HEK293 (cell line): ENCODE measurements at regions not wholly inside any gene's neighbourhood (a gene's known extent, or its start where the extent isn't known, plus 50 kb on each side); places are given as distances from the start of the nearest gene placed in this dataset.

Experiments used
- CTCF ChIA-PET: fragments of 350-600 bp; formaldehyde crosslinking; extraction: SDS; loops from one replicate; lab custom pipeline; 2021; ENCODE audit warnings: antibody characterized with exemption; lab: Yijun Ruan, JAX
- POLR2A ChIA-PET: fragments of 300-600 bp; formaldehyde crosslinking; extraction: SDS; loops from one replicate; lab custom pipeline; 2020; ENCODE audit warnings: antibody characterized with exemption, inconsistent platforms; lab: Yijun Ruan, JAX
- H3K27ac ChIP-seq: fragments of 200-500 bp; sonication (Bioruptor generic); 2 replicates; pipeline ENCODE4 v1.5.1; 2014; ENCODE audit warnings: low read depth, low read length, control low read depth, inconsistent platforms; ENCODE audit errors: extremely low read depth
- H3K36me3 ChIP-seq, 2 experiments: fragments of 200-500 bp in 1 of 2; sonication (Bioruptor generic) in 1 of 2; 1 replicate in 1 of 2; 2 replicates in 1 of 2; pipeline ENCODE4 v1.5.1; 2014 to 2017; ENCODE audit warnings: inconsistent platforms in 2 of 2, low read length in 2 of 2; ENCODE audit not compliant: control insufficient read depth in 2 of 2, insufficient read depth in 1 of 2
- H3K4me1 ChIP-seq: fragments of 200-500 bp; sonication (Bioruptor generic); 2 replicates; pipeline ENCODE4 v1.5.1; 2014; ENCODE audit warnings: mild to moderate bottlenecking, low read length, inconsistent platforms; ENCODE audit not compliant: control insufficient read depth, insufficient read depth
- H3K4me3 ChIP-seq: 2 replicates; pipeline ENCODE4 v1.5.1; 2011; ENCODE audit warnings: low read depth, mild to moderate bottlenecking, control low read depth, low read length, moderate library complexity
- H3K9me3 ChIP-seq: fragments of 200-500 bp; sonication (Bioruptor generic); 2 replicates; pipeline ENCODE4 v1.5.1; 2014; ENCODE audit warnings: low read depth, low read length, inconsistent platforms; ENCODE audit not compliant: control insufficient read depth, insufficient read depth
- CTCF ChIP-seq: fragments of 450-650 bp; formaldehyde crosslinking; IDR thresholded peaks from 2 replicates; pipeline ENCODE4 v1.5.1; 2016; ENCODE audit warnings: missing biosample characterization, missing genetic modification characterization
- GLIS1 ChIP-seq: fragments of 450-650 bp; formaldehyde crosslinking; IDR thresholded peaks from 2 replicates; pipeline ENCODE4 v1.5.1; 2016; ENCODE audit warnings: missing biosample characterization, missing genetic modification characterization
- REPIN1 ChIP-seq: fragments of 450-650 bp; formaldehyde crosslinking; IDR thresholded peaks from 2 replicates; pipeline ENCODE4 v1.5.1; 2017; ENCODE audit warnings: missing biosample characterization, missing genetic modification characterization, low read depth
- TRIM28 ChIP-seq: IDR thresholded peaks from 2 replicates; pipeline ENCODE4 v1.6.1; 2011; ENCODE audit warnings: low read length, control low read depth, borderline replicate concordance
- YY2 ChIP-seq: fragments of 450-650 bp; formaldehyde crosslinking; IDR thresholded peaks from 2 replicates; pipeline ENCODE4 v1.5.1; 2016; ENCODE audit warnings: missing biosample characterization, missing genetic modification characterization
- ZBTB21 ChIP-seq: fragments of 450-650 bp; formaldehyde crosslinking; IDR thresholded peaks from 2 replicates; pipeline ENCODE4 v1.5.1; 2017; ENCODE audit warnings: missing biosample characterization, missing genetic modification characterization
- ZBTB6 ChIP-seq: fragments of 450-650 bp; formaldehyde crosslinking; IDR thresholded peaks from 2 replicates; pipeline ENCODE4 v1.5.1; 2017; ENCODE audit warnings: missing biosample characterization, missing genetic modification characterization
- ZFP3 ChIP-seq: fragments of 450-650 bp; formaldehyde crosslinking; IDR thresholded peaks from 2 replicates; pipeline ENCODE4 v1.5.1; 2016; ENCODE audit warnings: low read depth, missing biosample characterization, missing genetic modification characterization
- ZNF114 ChIP-seq: fragments of 450-650 bp; formaldehyde crosslinking; IDR thresholded peaks from 2 replicates; pipeline ENCODE4 v1.5.0; 2017; ENCODE audit warnings: missing biosample characterization, missing genetic modification characterization
- ZNF132 ChIP-seq: fragments of 450-650 bp; formaldehyde crosslinking; IDR thresholded peaks from 2 replicates; pipeline ENCODE4 v1.5.1; 2017; ENCODE audit warnings: missing biosample characterization, missing genetic modification characterization, borderline replicate concordance
- ZNF23 ChIP-seq: fragments of 450-650 bp; formaldehyde crosslinking; IDR thresholded peaks from 2 replicates; pipeline ENCODE4 v1.5.1; 2016; ENCODE audit warnings: missing biosample characterization, missing genetic modification characterization, borderline replicate concordance
- ZNF324 ChIP-seq: fragments of 450-650 bp; formaldehyde crosslinking; IDR thresholded peaks from 2 replicates; pipeline ENCODE4 v1.5.1; 2016; ENCODE audit warnings: missing biosample characterization, missing genetic modification characterization
- ZNF48 ChIP-seq: fragments of 450-650 bp; formaldehyde crosslinking; IDR thresholded peaks from 2 replicates; pipeline ENCODE4 v1.5.1; 2016; ENCODE audit warnings: missing biosample characterization, missing genetic modification characterization
- ZNF521 ChIP-seq: fragments of 450-650 bp; formaldehyde crosslinking; IDR thresholded peaks from 2 replicates; pipeline ENCODE4 v1.5.1; 2017; ENCODE audit warnings: missing biosample characterization, mild to moderate bottlenecking, missing genetic modification characterization
- ZNF549 ChIP-seq: fragments of 450-650 bp; IDR thresholded peaks from 2 replicates; pipeline ENCODE4 v1.5.1; 2018; ENCODE audit warnings: missing biosample characterization, missing genetic modification characterization, mild to moderate bottlenecking, inconsistent platforms, moderate library complexity
- ZNF610 ChIP-seq: fragments of 450-650 bp; formaldehyde crosslinking; IDR thresholded peaks from 2 replicates; pipeline ENCODE4 v1.5.1; 2016; ENCODE audit warnings: missing biosample characterization, missing genetic modification characterization, borderline replicate concordance
- ZNF626 ChIP-seq: fragments of 450-650 bp; sonication (Bioruptor Pico); formaldehyde crosslinking; IDR thresholded peaks from 2 replicates; pipeline ENCODE4 v1.5.1; 2018; ENCODE audit warnings: missing biosample characterization, missing genetic modification characterization, inconsistent platforms
- ZNF747 ChIP-seq: fragments of 450-650 bp; formaldehyde crosslinking; IDR thresholded peaks from 2 replicates; pipeline ENCODE4 v1.5.1; 2016; ENCODE audit warnings: missing biosample characterization, missing genetic modification characterization
- ZSCAN18 ChIP-seq: fragments of 450-650 bp; formaldehyde crosslinking; IDR thresholded peaks from 2 replicates; pipeline ENCODE4 v1.5.1; 2016; ENCODE audit warnings: missing biosample characterization, missing genetic modification characterization
- ZSCAN23 ChIP-seq: fragments of 450-650 bp; formaldehyde crosslinking; IDR thresholded peaks from 2 replicates; pipeline ENCODE4 v1.5.1; 2016; ENCODE audit warnings: missing biosample characterization, missing genetic modification characterization
- TF ChIP-seq, protein P1 (sequence below): fragments of 450-650 bp; formaldehyde crosslinking; conservative IDR thresholded peaks from 2 replicates; pipeline ENCODE4 v1.5.1; 2016; ENCODE audit warnings: low read depth, missing biosample characterization, missing genetic modification characterization
- TF ChIP-seq, protein P2 (sequence below): fragments of 450-650 bp; IDR thresholded peaks from 2 replicates; pipeline ENCODE4 v1.5.1; 2018; ENCODE audit warnings: missing biosample characterization, mild to moderate bottlenecking, missing genetic modification characterization
- TF ChIP-seq, protein P3 (sequence below): fragments of 450-650 bp; formaldehyde crosslinking; IDR thresholded peaks from 2 replicates; pipeline ENCODE4 v1.5.1; 2016; ENCODE audit warnings: missing biosample characterization, missing genetic modification characterization

DNA sequence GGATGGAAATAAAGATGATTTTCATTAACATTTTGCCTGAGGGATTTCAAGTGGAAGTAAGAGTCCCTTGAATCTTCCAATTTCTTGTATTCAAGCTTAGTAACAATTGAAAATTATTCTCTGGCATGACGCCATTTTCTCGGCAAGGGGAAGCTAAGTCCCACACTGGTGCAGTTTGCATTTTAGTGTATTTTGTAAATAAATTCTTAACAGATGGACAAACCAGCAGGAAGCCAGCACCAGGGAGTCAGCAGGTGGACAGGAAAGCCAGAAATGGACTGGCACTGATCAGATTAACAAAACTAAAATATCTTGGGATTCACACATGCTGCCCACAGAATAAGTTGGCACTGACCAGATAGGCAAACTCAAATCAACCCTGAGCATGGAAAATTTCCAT lies 311.3 kb downstream of the LRRIQ3 start (continued):
- TF ChIP-seq ZSCAN18 = no peak
- TF ChIP-seq ZNF610 = no peak
- no peak for TF ChIP-seq ZNF114 (tag by site-specific recombination)
- TF ChIP-seq, protein P1, sequence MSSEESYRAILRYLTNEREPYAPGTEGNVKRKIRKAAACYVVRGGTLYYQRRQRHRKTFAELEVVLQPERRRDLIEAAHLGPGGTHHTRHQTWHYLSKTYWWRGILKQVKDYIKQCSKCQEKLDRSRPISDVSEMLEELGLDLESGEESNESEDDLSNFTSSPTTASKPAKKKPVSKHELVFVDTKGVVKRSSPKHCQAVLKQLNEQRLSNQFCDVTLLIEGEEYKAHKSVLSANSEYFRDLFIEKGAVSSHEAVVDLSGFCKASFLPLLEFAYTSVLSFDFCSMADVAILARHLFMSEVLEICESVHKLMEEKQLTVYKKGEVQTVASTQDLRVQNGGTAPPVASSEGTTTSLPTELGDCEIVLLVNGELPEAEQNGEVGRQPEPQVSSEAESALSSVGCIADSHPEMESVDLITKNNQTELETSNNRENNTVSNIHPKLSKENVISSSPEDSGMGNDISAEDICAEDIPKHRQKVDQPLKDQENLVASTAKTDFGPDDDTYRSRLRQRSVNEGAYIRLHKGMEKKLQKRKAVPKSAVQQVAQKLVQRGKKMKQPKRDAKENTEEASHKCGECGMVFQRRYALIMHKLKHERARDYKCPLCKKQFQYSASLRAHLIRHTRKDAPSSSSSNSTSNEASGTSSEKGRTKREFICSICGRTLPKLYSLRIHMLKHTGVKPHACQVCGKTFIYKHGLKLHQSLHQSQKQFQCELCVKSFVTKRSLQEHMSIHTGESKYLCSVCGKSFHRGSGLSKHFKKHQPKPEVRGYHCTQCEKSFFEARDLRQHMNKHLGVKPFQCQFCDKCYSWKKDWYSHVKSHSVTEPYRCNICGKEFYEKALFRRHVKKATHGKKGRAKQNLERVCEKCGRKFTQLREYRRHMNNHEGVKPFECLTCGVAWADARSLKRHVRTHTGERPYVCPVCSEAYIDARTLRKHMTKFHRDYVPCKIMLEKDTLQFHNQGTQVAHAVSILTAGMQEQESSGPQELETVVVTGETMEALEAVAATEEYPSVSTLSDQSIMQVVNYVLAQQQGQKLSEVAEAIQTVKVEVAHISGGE (tag by site-specific recombination) = no peak

DNA sequence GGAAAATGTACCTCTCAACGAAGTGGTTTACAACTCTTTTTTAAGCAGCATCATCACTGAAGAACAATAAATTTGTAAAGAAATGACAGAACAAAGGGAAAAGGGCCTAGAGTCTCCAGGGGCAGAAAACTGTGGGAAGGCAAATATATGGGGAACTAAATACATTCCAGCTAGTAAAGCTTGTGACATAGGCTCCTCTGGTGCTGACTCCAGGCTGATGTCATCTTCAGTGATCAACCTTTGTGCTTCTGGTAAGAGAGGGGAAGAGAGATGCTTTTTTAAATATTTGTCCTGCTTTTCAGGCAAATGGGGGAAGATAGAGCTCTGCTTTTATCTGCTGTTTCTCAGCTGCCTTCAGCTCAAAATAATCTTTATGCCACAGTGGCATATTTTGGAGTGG lies 323.2 kb downstream of the LRRIQ3 start:
- Histone ChIP-seq H3K4me1 (no peaks in the 10 kb centered on the region), H3K36me3 (no peaks in the 10 kb centered on the region)

More for the DNA sequence above, 323.2 kb downstream of the LRRIQ3 start:
- TF ChIP-seq TRIM28 = no peak
- no peak for TF ChIP-seq ZBTB21 (tag by site-specific recombination)
- no peak for TF ChIP-seq ZNF132 (tag by site-specific recombination)
- TF ChIP-seq ZNF747 (tag by site-specific recombination) = no peak
- TF ChIP-seq ZNF626 = no peak
- no peak for TF ChIP-seq CTCF (tag by site-specific recombination)
- TF ChIP-seq ZNF23 (tag by site-specific recombination) = no peak
- TF ChIP-seq YY2 = no peak
- TF ChIP-seq GLIS1 (tag by site-specific recombination) = no peak
- no peak for TF ChIP-seq ZNF48 (tag by site-specific recombination)
- TF ChIP-seq, protein P2, sequence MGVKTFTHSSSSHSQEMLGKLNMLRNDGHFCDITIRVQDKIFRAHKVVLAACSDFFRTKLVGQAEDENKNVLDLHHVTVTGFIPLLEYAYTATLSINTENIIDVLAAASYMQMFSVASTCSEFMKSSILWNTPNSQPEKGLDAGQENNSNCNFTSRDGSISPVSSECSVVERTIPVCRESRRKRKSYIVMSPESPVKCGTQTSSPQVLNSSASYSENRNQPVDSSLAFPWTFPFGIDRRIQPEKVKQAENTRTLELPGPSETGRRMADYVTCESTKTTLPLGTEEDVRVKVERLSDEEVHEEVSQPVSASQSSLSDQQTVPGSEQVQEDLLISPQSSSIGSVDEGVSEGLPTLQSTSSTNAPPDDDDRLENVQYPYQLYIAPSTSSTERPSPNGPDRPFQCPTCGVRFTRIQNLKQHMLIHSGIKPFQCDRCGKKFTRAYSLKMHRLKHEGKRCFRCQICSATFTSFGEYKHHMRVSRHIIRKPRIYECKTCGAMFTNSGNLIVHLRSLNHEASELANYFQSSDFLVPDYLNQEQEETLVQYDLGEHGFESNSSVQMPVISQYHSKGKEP (tag by site-specific recombination) = no peak
- no peak for TF ChIP-seq ZSCAN23
- no peak for TF ChIP-seq ZNF324 (tag by site-specific recombination)
- no peak for TF ChIP-seq ZNF549 (tag by site-specific recombination)
- TF ChIP-seq, protein P3, sequence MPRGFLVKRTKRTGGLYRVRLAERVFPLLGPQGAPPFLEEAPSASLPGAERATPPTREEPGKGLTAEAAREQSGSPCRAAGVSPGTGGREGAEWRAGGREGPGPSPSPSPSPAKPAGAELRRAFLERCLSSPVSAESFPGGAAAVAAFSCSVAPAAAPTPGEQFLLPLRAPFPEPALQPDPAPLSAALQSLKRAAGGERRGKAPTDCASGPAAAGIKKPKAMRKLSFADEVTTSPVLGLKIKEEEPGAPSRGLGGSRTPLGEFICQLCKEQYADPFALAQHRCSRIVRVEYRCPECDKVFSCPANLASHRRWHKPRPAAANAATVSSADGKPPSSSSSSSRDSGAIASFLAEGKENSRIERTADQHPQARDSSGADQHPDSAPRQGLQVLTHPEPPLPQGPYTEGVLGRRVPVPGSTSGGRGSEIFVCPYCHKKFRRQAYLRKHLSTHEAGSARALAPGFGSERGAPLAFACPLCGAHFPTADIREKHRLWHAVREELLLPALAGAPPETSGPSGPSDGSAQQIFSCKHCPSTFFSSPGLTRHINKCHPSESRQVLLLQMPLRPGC = no peak
- no peak for TF ChIP-seq ZFP3 (tag by site-specific recombination)
- TF ChIP-seq REPIN1 (tag by site-specific recombination) = no peak
- no peak for TF ChIP-seq ZNF521 (tag by site-specific recombination)
- TF ChIP-seq, protein P1 (tag by site-specific recombination) = no peak
- no peak for TF ChIP-seq ZBTB6 (tag by site-specific recombination)
- ChIA-PET CTCF (no interaction called here), POLR2A (no interaction called here)
- Histone ChIP-seq H3K4me3 (no peak overlapping the region), H3K9me3 (no peaks in the 10 kb centered on the region), H3K27ac (no peak overlapping the region)
